WTC11 (cell line): ENCODE measurements at regions not wholly inside any gene's neighbourhood (a gene's known extent, or its start where the extent isn't known, plus 50 kb on each side); places are given as distances from the start of the nearest gene placed in this dataset.

Experiments used
- ATAC-seq: fragments of 200-7000 bp; cut with Tn5 transposase; 2 replicates; pipeline ENCODE4 v1.10.0; 2021; ENCODE audit warnings: mild to moderate bottlenecking, moderate library complexity
- CTCF ChIA-PET: fragments of 300-600 bp; sonication (Branson Sonifier 250); formaldehyde crosslinking; loops from one replicate; lab custom pipeline; 2021; ENCODE audit warnings: antibody characterized with exemption; lab: Charles Lee
- POLR2A ChIA-PET: fragments of 350-600 bp; sonication (Branson Sonifier 250); formaldehyde crosslinking; loops from one replicate; lab custom pipeline; 2021; ENCODE audit warnings: antibody characterized with exemption; lab: Charles Lee
- DNase-seq: peaks from one replicate; pipeline ENCODE4 v3.0.0; 2021; ENCODE audit warnings: low spot score
- H3K27ac Mint-ChIP-seq: 2 replicates; pipeline ENCODE4 v1.8.0; 2021; ENCODE audit warnings: mixed read lengths
- H3K27me3 Mint-ChIP-seq: 2 replicates; pipeline ENCODE4 v1.8.0; 2021; ENCODE audit warnings: low read depth, mild to moderate bottlenecking, moderate library complexity, mixed read lengths
- H3K36me3 Mint-ChIP-seq: 2 replicates; pipeline ENCODE4 v1.8.0; 2021; ENCODE audit warnings: mixed read lengths
- H3K4me1 Mint-ChIP-seq: 2 replicates; pipeline ENCODE4 v1.8.0; 2022; ENCODE audit warnings: mixed read lengths
- H3K4me3 Mint-ChIP-seq: 2 replicates; pipeline ENCODE4 v1.8.0; 2021; ENCODE audit warnings: mild to moderate bottlenecking, moderate library complexity, mixed read lengths
- H3K9me3 Mint-ChIP-seq: 2 replicates; pipeline ENCODE4 v1.8.0; 2021; ENCODE audit warnings: mixed read lengths
- ATF1 ChIP-seq: sonication (generic); formaldehyde crosslinking; IDR thresholded peaks from 2 replicates; pipeline ENCODE4 v1.8.1; 2023; ENCODE audit warnings: mild to moderate bottlenecking, moderate library complexity, missing genetic modification reagents
- CBFB ChIP-seq: sonication (generic); formaldehyde crosslinking; IDR thresholded peaks from 2 replicates; pipeline ENCODE4 v1.8.1; 2022; ENCODE audit warnings: mild to moderate bottlenecking, low read depth, missing genetic modification reagents
- CREM ChIP-seq: sonication (generic); formaldehyde crosslinking; IDR thresholded peaks from 2 replicates; pipeline ENCODE4 v1.8.1; 2022; ENCODE audit warnings: mild to moderate bottlenecking, missing genetic modification reagents, moderate library complexity
- GTF2I ChIP-seq: fragments of 250-450 bp; sonication (Bioruptor Pico); conservative IDR thresholded peaks from 2 replicates; pipeline ENCODE4 v1.4.0; 2021; ENCODE audit warnings: mild to moderate bottlenecking
- IRF2 ChIP-seq: sonication (generic); formaldehyde crosslinking; IDR thresholded peaks from 2 replicates; pipeline ENCODE4 v1.8.0; 2022; ENCODE audit warnings: low read depth, missing genetic modification reagents, borderline replicate concordance
- KAT7 ChIP-seq: sonication (generic); formaldehyde crosslinking; IDR thresholded peaks from 2 replicates; pipeline ENCODE4 v1.8.1; 2023; ENCODE audit warnings: missing genetic modification reagents, mild to moderate bottlenecking, borderline replicate concordance
- NFYB ChIP-seq: sonication (generic); formaldehyde crosslinking; conservative IDR thresholded peaks from 2 replicates; pipeline ENCODE4 v1.8.0; 2022; ENCODE audit warnings: low read depth, missing genetic modification reagents
- NR1H2 ChIP-seq: sonication (generic); formaldehyde crosslinking; IDR thresholded peaks from 2 replicates; pipeline ENCODE4 v1.9.0; 2021; ENCODE audit warnings: mild to moderate bottlenecking, moderate library complexity, missing genetic modification reagents
- NR2C2 ChIP-seq: sonication (generic); formaldehyde crosslinking; IDR thresholded peaks from 2 replicates; pipeline ENCODE4 v1.8.0; 2022; ENCODE audit warnings: mild to moderate bottlenecking, missing genetic modification reagents
- RORB ChIP-seq: fragments of 250-450 bp; sonication (Bioruptor Pico); IDR thresholded peaks from 2 replicates; pipeline ENCODE4 v1.9.0; 2021; ENCODE audit warnings: mild to moderate bottlenecking
- TP53 ChIP-seq: sonication (generic); formaldehyde crosslinking; IDR thresholded peaks from 2 replicates; pipeline ENCODE4 v1.8.1; 2023; ENCODE audit warnings: mild to moderate bottlenecking, missing genetic modification reagents
- ZNF121 ChIP-seq: sonication (generic); formaldehyde crosslinking; IDR thresholded peaks from 2 replicates; pipeline ENCODE4 v1.8.0; 2023; ENCODE audit warnings: missing genetic modification reagents
- ZNF232 ChIP-seq: sonication (generic); formaldehyde crosslinking; IDR thresholded peaks from 2 replicates; pipeline ENCODE4 v1.8.0; 2022; ENCODE audit warnings: mild to moderate bottlenecking, missing genetic modification reagents
- ZNF423 ChIP-seq: fragments of 250-450 bp; sonication (Bioruptor Pico); IDR thresholded peaks from 2 replicates; pipeline ENCODE4 v2.1.2; 2022; ENCODE audit warnings: mild to moderate bottlenecking, moderate library complexity
- TF ChIP-seq, protein P1 (sequence below): sonication (generic); formaldehyde crosslinking; IDR thresholded peaks from 2 replicates; pipeline ENCODE4 v1.8.0; 2022; ENCODE audit warnings: mild to moderate bottlenecking, missing genetic modification reagents
- TF ChIP-seq, protein P2 (sequence below): sonication (generic); formaldehyde crosslinking; IDR thresholded peaks from 2 replicates; pipeline ENCODE4 v1.8.1; 2023; ENCODE audit warnings: mild to moderate bottlenecking, missing genetic modification reagents
- TF ChIP-seq, protein P3 (sequence below): fragments of 250-450 bp; sonication (Bioruptor Pico); IDR thresholded peaks from 2 replicates; pipeline ENCODE4 v1.9.0; 2021; ENCODE audit warnings: mild to moderate bottlenecking, borderline replicate concordance
- TF ChIP-seq, protein P4 (sequence below): sonication (generic); formaldehyde crosslinking; conservative IDR thresholded peaks from 2 replicates; pipeline ENCODE4 v1.8.1; 2023; ENCODE audit warnings: mild to moderate bottlenecking, low read depth, missing genetic modification reagents, moderate library complexity
- TF ChIP-seq, protein P5 (sequence below): sonication (generic); formaldehyde crosslinking; IDR thresholded peaks from 2 replicates; pipeline ENCODE4 v1.8.1; 2023; ENCODE audit warnings: mild to moderate bottlenecking, missing genetic modification reagents
- TF ChIP-seq, protein P6 (sequence below): fragments of 250-450 bp; sonication (Bioruptor Pico); IDR thresholded peaks from 2 replicates; pipeline ENCODE4 v1.9.0; 2021; ENCODE audit warnings: mild to moderate bottlenecking
- TF ChIP-seq, protein P7 (sequence below): fragments of 250-450 bp; sonication (Bioruptor Pico); IDR thresholded peaks from 2 replicates; pipeline ENCODE4 v1.9.0; 2021; ENCODE audit warnings: mild to moderate bottlenecking

DNA sequence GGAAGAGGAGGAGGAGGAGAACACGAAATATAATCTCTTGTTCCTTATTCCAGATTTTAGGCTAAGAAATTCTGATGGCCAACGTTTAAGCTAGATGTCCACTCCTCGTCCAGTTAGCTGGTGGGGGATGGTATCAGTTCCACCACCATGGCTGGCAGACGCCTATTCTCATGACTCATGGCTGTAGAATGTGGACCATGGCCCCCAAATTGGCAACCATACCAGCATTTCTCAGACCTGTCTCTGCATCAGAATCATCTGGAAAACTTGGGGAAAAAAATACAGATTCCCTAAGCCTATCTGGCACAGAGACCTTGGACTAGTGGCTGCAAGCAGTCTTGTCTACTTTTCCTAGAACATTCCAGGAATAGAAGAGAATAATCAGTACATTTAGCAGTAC is 267.7 kb upstream of the SIX2 start:
- DNase-seq = no peak
- TF ChIP-seq NR2C2 (CRISPR knock-in tag) (no peak), ZNF423 (CRISPR knock-in tag) (no peak), GTF2I (CRISPR knock-in tag) (no peak), CREM (CRISPR knock-in tag) (no peak), TP53 (no peak), IRF2 (no peak), RORB (CRISPR knock-in tag) (no peak), ZNF232 (CRISPR knock-in tag) (no peak), NFYB (no peak), CBFB (CRISPR knock-in tag) (no peak)
- TF ChIP-seq, protein P1, sequence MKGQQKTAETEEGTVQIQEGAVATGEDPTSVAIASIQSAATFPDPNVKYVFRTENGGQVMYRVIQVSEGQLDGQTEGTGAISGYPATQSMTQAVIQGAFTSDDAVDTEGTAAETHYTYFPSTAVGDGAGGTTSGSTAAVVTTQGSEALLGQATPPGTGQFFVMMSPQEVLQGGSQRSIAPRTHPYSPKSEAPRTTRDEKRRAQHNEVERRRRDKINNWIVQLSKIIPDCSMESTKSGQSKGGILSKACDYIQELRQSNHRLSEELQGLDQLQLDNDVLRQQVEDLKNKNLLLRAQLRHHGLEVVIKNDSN (CRISPR knock-in tag) = no peak
- TF ChIP-seq, protein P2, sequence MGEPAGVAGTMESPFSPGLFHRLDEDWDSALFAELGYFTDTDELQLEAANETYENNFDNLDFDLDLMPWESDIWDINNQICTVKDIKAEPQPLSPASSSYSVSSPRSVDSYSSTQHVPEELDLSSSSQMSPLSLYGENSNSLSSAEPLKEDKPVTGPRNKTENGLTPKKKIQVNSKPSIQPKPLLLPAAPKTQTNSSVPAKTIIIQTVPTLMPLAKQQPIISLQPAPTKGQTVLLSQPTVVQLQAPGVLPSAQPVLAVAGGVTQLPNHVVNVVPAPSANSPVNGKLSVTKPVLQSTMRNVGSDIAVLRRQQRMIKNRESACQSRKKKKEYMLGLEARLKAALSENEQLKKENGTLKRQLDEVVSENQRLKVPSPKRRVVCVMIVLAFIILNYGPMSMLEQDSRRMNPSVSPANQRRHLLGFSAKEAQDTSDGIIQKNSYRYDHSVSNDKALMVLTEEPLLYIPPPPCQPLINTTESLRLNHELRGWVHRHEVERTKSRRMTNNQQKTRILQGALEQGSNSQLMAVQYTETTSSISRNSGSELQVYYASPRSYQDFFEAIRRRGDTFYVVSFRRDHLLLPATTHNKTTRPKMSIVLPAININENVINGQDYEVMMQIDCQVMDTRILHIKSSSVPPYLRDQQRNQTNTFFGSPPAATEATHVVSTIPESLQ (CRISPR knock-in tag) = no peak
- H3K27ac Mint-ChIP-seq = no peak overlapping the region
- peaks cover 31% of the 10 kb centered on the region for H3K4me1 Mint-ChIP-seq
- H3K9me3 Mint-ChIP-seq = no peaks in the 10 kb centered on the region
- H3K27me3 Mint-ChIP-seq = no peaks in the 10 kb centered on the region; the same call in 1 of the 2 replicates
- H3K4me3 Mint-ChIP-seq = no peak overlapping the region
- POLR2A ChIA-PET = no interaction called here
- CTCF ChIA-PET = no interaction called here
- no peak for ATAC-seq
- H3K36me3 Mint-ChIP-seq = no peaks in the 10 kb centered on the region

DNA sequence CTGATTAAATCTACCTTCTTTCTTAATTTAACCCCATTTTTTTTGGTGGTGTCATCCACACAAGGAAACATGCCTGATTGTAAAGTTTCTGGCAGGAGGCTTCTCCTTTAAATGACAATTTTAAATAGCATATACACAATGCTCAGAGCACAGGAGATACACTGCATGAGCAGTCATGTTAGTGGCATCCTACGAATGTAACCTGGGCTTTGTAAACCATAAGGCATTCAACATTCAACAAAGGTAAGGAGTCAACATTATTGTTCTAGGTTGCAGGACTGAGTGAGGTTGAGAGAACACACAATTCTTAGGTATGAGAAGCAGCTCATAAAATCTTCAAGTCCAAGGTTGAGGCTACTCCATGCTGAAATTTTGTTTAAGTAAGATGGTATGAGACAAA is 266.6 kb upstream of the SIX2 start:
- H3K4me1 Mint-ChIP-seq = peaks cover 31% of the 10 kb centered on the region
- no peak for DNase-seq
- POLR2A ChIA-PET = no interaction called here
- TF ChIP-seq ATF1 (CRISPR knock-in tag) (no peak), NR1H2 (CRISPR knock-in tag) (no peak), ZNF121 (CRISPR knock-in tag) (no peak), KAT7 (no peak), TP53 (no peak)
- TF ChIP-seq, protein P3, sequence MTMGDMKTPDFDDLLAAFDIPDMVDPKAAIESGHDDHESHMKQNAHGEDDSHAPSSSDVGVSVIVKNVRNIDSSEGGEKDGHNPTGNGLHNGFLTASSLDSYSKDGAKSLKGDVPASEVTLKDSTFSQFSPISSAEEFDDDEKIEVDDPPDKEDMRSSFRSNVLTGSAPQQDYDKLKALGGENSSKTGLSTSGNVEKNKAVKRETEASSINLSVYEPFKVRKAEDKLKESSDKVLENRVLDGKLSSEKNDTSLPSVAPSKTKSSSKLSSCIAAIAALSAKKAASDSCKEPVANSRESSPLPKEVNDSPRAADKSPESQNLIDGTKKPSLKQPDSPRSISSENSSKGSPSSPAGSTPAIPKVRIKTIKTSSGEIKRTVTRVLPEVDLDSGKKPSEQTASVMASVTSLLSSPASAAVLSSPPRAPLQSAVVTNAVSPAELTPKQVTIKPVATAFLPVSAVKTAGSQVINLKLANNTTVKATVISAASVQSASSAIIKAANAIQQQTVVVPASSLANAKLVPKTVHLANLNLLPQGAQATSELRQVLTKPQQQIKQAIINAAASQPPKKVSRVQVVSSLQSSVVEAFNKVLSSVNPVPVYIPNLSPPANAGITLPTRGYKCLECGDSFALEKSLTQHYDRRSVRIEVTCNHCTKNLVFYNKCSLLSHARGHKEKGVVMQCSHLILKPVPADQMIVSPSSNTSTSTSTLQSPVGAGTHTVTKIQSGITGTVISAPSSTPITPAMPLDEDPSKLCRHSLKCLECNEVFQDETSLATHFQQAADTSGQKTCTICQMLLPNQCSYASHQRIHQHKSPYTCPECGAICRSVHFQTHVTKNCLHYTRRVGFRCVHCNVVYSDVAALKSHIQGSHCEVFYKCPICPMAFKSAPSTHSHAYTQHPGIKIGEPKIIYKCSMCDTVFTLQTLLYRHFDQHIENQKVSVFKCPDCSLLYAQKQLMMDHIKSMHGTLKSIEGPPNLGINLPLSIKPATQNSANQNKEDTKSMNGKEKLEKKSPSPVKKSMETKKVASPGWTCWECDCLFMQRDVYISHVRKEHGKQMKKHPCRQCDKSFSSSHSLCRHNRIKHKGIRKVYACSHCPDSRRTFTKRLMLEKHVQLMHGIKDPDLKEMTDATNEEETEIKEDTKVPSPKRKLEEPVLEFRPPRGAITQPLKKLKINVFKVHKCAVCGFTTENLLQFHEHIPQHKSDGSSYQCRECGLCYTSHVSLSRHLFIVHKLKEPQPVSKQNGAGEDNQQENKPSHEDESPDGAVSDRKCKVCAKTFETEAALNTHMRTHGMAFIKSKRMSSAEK (CRISPR knock-in tag) = no peak
- TF ChIP-seq, protein P4, sequence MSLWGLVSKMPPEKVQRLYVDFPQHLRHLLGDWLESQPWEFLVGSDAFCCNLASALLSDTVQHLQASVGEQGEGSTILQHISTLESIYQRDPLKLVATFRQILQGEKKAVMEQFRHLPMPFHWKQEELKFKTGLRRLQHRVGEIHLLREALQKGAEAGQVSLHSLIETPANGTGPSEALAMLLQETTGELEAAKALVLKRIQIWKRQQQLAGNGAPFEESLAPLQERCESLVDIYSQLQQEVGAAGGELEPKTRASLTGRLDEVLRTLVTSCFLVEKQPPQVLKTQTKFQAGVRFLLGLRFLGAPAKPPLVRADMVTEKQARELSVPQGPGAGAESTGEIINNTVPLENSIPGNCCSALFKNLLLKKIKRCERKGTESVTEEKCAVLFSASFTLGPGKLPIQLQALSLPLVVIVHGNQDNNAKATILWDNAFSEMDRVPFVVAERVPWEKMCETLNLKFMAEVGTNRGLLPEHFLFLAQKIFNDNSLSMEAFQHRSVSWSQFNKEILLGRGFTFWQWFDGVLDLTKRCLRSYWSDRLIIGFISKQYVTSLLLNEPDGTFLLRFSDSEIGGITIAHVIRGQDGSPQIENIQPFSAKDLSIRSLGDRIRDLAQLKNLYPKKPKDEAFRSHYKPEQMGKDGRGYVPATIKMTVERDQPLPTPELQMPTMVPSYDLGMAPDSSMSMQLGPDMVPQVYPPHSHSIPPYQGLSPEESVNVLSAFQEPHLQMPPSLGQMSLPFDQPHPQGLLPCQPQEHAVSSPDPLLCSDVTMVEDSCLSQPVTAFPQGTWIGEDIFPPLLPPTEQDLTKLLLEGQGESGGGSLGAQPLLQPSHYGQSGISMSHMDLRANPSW (CRISPR knock-in tag) = no peak
- TF ChIP-seq, protein P5, sequence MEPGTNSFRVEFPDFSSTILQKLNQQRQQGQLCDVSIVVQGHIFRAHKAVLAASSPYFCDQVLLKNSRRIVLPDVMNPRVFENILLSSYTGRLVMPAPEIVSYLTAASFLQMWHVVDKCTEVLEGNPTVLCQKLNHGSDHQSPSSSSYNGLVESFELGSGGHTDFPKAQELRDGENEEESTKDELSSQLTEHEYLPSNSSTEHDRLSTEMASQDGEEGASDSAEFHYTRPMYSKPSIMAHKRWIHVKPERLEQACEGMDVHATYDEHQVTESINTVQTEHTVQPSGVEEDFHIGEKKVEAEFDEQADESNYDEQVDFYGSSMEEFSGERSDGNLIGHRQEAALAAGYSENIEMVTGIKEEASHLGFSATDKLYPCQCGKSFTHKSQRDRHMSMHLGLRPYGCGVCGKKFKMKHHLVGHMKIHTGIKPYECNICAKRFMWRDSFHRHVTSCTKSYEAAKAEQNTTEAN = no peak
- TF ChIP-seq, protein P6, sequence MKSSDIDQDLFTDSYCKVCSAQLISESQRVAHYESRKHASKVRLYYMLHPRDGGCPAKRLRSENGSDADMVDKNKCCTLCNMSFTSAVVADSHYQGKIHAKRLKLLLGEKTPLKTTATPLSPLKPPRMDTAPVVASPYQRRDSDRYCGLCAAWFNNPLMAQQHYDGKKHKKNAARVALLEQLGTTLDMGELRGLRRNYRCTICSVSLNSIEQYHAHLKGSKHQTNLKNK (CRISPR knock-in tag) = no peak
- TF ChIP-seq, protein P7, sequence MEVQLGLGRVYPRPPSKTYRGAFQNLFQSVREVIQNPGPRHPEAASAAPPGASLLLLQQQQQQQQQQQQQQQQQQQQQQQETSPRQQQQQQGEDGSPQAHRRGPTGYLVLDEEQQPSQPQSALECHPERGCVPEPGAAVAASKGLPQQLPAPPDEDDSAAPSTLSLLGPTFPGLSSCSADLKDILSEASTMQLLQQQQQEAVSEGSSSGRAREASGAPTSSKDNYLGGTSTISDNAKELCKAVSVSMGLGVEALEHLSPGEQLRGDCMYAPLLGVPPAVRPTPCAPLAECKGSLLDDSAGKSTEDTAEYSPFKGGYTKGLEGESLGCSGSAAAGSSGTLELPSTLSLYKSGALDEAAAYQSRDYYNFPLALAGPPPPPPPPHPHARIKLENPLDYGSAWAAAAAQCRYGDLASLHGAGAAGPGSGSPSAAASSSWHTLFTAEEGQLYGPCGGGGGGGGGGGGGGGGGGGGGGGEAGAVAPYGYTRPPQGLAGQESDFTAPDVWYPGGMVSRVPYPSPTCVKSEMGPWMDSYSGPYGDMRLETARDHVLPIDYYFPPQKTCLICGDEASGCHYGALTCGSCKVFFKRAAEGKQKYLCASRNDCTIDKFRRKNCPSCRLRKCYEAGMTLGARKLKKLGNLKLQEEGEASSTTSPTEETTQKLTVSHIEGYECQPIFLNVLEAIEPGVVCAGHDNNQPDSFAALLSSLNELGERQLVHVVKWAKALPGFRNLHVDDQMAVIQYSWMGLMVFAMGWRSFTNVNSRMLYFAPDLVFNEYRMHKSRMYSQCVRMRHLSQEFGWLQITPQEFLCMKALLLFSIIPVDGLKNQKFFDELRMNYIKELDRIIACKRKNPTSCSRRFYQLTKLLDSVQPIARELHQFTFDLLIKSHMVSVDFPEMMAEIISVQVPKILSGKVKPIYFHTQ (CRISPR knock-in tag) = no peak

More for the DNA sequence above, 266.6 kb upstream of the SIX2 start:
- no peaks in the 10 kb centered on the region for H3K9me3 Mint-ChIP-seq
- no peak for ATAC-seq
- H3K27ac Mint-ChIP-seq = no peak overlapping the region
- no peaks in the 10 kb centered on the region; the same call in 1 of the 2 replicates for H3K27me3 Mint-ChIP-seq
- H3K36me3 Mint-ChIP-seq = no peaks in the 10 kb centered on the region
- no peak overlapping the region for H3K4me3 Mint-ChIP-seq
- CTCF ChIA-PET = no interaction called here
